Sigmoid colon (tissue), 4 donors: ENCODE measurements at regions not wholly inside any gene's neighbourhood (a gene's known extent, or its start where the extent isn't known, plus 50 kb on each side); places are given as distances from the start of the nearest gene placed in this dataset.

Experiments used
- CTCF ChIP-seq, 4 experiments: fragments of 450-650 bp in 3 of 4; fragments of 200-600 bp in 1 of 4; IDR thresholded peaks; one replicate each; pipeline ENCODE4 v1.5.1; 2016 to 2019; ENCODE audit warnings: antibody characterized with exemption in 4 of 4, mild to moderate bottlenecking in 3 of 4, moderate library complexity in 2 of 4
- EP300 ChIP-seq, 4 donors: sonication (generic); formaldehyde crosslinking; IDR thresholded peaks; one replicate each; pipeline ENCODE4 v1.6.1; 2017; ENCODE audit warnings: antibody characterized with exemption in 4 of 4
- POLR2AphosphoS5 ChIP-seq, 4 donors: sonication (generic); formaldehyde crosslinking; IDR thresholded peaks; one replicate each; pipeline ENCODE4 v1.6.1; 2017; ENCODE audit warnings: antibody characterized with exemption in 4 of 4

DNA sequence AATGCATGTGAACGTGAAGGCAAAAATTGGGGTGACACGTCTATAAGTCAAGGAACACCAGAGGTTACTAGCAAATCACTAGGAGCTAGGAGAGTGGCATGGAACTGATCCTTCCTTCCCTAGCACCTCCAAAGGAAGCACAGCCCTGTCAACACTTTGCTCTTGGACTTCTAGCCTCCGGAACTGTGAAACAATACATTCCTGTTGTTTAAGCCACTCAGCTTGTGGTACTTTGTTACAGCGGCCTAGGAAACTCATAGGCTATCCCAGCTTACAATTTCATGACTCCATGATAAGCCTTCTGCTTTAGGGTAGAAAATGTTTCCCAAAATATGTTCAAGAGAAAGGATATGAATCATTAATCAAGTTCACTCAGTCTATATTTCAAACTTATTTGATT lies 798.1 kb downstream of the DCDC2C start:
- TF ChIP-seq POLR2AphosphoS5 (IDR thresholded peaks at IDR 0.05) (no peak), CTCF (IDR thresholded peaks at IDR 0.05) (no peak), EP300 (IDR thresholded peaks at IDR 0.05) (no peak)
